ENCODE measurements at regions not wholly inside any gene's neighbourhood (a gene's known extent, or its start where the extent isn't known, plus 50 kb on each side); places are given as distances from the start of the nearest gene placed in this dataset.

DNA sequence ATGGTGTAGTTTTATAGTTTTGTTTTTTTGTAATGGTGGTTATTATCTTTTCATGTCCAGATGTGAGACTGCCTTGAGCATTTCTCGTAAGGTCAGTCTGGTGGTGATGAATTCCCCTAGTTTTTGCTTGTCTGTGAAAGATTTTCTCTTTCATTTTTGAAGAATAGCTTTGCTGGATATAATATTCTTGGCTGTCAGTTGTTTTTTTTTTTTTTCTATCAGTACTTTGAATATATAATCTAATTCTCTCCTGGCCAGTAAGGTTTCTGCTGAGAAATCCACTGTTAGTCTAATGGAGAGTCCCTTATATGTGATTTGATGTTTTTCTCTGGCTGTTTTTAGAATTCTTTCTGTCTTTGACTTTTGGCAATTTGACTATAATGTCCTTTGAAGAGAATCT is 106.9 kb downstream of the CARTPT start:
- TF ChIP-seq, protein P1, sequence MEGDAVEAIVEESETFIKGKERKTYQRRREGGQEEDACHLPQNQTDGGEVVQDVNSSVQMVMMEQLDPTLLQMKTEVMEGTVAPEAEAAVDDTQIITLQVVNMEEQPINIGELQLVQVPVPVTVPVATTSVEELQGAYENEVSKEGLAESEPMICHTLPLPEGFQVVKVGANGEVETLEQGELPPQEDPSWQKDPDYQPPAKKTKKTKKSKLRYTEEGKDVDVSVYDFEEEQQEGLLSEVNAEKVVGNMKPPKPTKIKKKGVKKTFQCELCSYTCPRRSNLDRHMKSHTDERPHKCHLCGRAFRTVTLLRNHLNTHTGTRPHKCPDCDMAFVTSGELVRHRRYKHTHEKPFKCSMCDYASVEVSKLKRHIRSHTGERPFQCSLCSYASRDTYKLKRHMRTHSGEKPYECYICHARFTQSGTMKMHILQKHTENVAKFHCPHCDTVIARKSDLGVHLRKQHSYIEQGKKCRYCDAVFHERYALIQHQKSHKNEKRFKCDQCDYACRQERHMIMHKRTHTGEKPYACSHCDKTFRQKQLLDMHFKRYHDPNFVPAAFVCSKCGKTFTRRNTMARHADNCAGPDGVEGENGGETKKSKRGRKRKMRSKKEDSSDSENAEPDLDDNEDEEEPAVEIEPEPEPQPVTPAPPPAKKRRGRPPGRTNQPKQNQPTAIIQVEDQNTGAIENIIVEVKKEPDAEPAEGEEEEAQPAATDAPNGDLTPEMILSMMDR (conservative IDR thresholded peaks at IDR 0.05): no peak
- TF ChIP-seq ZFX (IDR thresholded peaks at IDR 0.05): no peak

Measured in C4-2B (cell line).